HCT116 (cell line): ENCODE measurements at regions not wholly inside any gene's neighbourhood (a gene's known extent, or its start where the extent isn't known, plus 50 kb on each side); places are given as distances from the start of the nearest gene placed in this dataset.

Experiments
- ATAC-seq: fragments of 200-7000 bp; cut with Tn5 transposase; 2 replicates; pipeline ENCODE4 v1.9.1; 2020; ENCODE audit warnings: mild to moderate bottlenecking, moderate library complexity
- BruUV-seq: library from RNA; stranded (reverse); fragments of 400-500 nt; replicated peaks from 2 replicates; lab custom pipeline; 2021; lab: Mats Ljungman, UMichigan
- CTCF ChIA-PET: fragments of 300-600 bp; sonication (Branson Sonifier 250); formaldehyde crosslinking; loops from one replicate; lab custom pipeline; 2021; ENCODE audit warnings: antibody characterized with exemption; lab: Charles Lee
- POLR2A ChIA-PET: fragments of 300-600, 350-600 bp; sonication (Branson Sonifier 250); formaldehyde crosslinking; loops from one replicate; lab custom pipeline; 2021; ENCODE audit warnings: antibody characterized with exemption; lab: Charles Lee
- RAD21 ChIA-PET, 2 experiments: fragments of 300-600 bp; sonication (Branson Sonifier 250); formaldehyde crosslinking; loops; one replicate each; lab custom pipeline; 2023; ENCODE audit warnings: low total read pairs in 2 of 2; ENCODE audit not compliant: uncharacterized antibody in 2 of 2, unreplicated experiment in 2 of 2, low non-redundant PET in 1 of 2; lab: Charles Lee
- DNase-seq: peaks from one replicate; pipeline ENCODE4 v3.0.0-alpha.2; 2010; ENCODE audit warnings: low read depth, low spot score
- H2AFZ ChIP-seq: fragments of 200-600 bp; shearing (Covaris generic), sonication (generic); 2 replicates; pipeline ENCODE4 v1.6.1; 2017; ENCODE audit warnings: low read depth, mixed run types, mixed read lengths, antibody characterized with exemption, low read length; ENCODE audit not compliant: poor library complexity, severe bottlenecking
- H3K27ac ChIP-seq: 2 replicates; pipeline ENCODE4 v1.5.1; 2012; ENCODE audit warnings: low read depth, low read length
- H3K27me3 ChIP-seq: fragments of 200-600 bp; sonication (generic); 2 replicates; pipeline ENCODE4 v1.6.1; 2016; ENCODE audit warnings: mixed run types, low read length, mixed read lengths; ENCODE audit not compliant: insufficient read depth
- H3K36me3 ChIP-seq, 2 experiments: fragments of 200-500 bp in 1 of 2; fragments of 200-600 bp in 1 of 2; sonication (Bioruptor generic) in 1 of 2; sonication (generic) in 1 of 2; 2 replicates each; pipeline versions ENCODE4 v1.5.1 to v1.6.1; 2014 to 2016; ENCODE audit warnings: low read length in 2 of 2, inconsistent platforms in 1 of 2, mixed read lengths in 1 of 2, mixed run types in 1 of 2; ENCODE audit not compliant: insufficient read depth in 2 of 2, control insufficient read depth in 1 of 2
- H3K4me1 ChIP-seq, 2 experiments: fragments of 200-600 bp in 1 of 2; sonication (generic) in 1 of 2; 2 replicates each; pipeline versions ENCODE4 v1.5.1 to v1.6.1; 2012 to 2017; ENCODE audit warnings: low read length in 2 of 2, inconsistent platforms in 1 of 2, mild to moderate bottlenecking in 1 of 2, mixed read lengths in 1 of 2, mixed run types in 1 of 2, moderate library complexity in 1 of 2; ENCODE audit not compliant: insufficient read depth in 2 of 2, control insufficient read depth in 1 of 2
- H3K4me2 ChIP-seq: fragments of 200-600 bp; sonication (generic); 2 replicates; pipeline ENCODE4 v1.6.1; 2017; ENCODE audit warnings: mixed run types, low read length, mixed read lengths
- H3K4me3 ChIP-seq, 2 experiments: fragments of 200-600 bp in 1 of 2; sonication (generic) in 1 of 2; replicated peaks in 1 of 2; 2 replicates each; pipeline ENCODE4 v1.5.1; 2011 to 2016; ENCODE audit warnings: low read length in 2 of 2, control low read depth in 1 of 2, low read depth in 1 of 2, mild to moderate bottlenecking in 1 of 2, mixed read lengths in 1 of 2, mixed run types in 1 of 2
- H3K79me2 ChIP-seq: fragments of 200-600 bp; sonication (generic); 2 replicates; pipeline ENCODE4 v1.6.1; 2017; ENCODE audit warnings: mild to moderate bottlenecking, mixed run types, low read length, moderate library complexity, mixed read lengths; ENCODE audit not compliant: insufficient read depth
- H3K9ac ChIP-seq: fragments of 200-600 bp; sonication (generic); 2 replicates; pipeline ENCODE4 v1.6.1; 2016; ENCODE audit warnings: low read length, mixed read lengths
- H3K9me2 ChIP-seq: fragments of 200-600 bp; sonication (generic), shearing (Covaris generic); 2 replicates; pipeline ENCODE4 v1.6.1; 2017; ENCODE audit warnings: mixed run types, mild to moderate bottlenecking, moderate library complexity; ENCODE audit not compliant: insufficient read depth
- H3K9me3 ChIP-seq, 2 experiments: fragments of 200-500 bp in 1 of 2; fragments of 200-600 bp in 1 of 2; sonication (Bioruptor generic) in 1 of 2; sonication (generic) in 1 of 2; 2 replicates each; pipeline ENCODE4 v1.6.1; 2014 to 2017; ENCODE audit warnings: low read length in 2 of 2, mixed read lengths in 2 of 2, inconsistent platforms in 1 of 2, low read depth in 1 of 2, mild to moderate bottlenecking in 1 of 2, mixed run types in 1 of 2, moderate library complexity in 1 of 2; ENCODE audit not compliant: control insufficient read depth in 1 of 2, insufficient read depth in 1 of 2
- H4K20me1 ChIP-seq: fragments of 200-600 bp; sonication (generic), shearing (Covaris generic); 2 replicates; pipeline ENCODE4 v1.6.1; 2017; ENCODE audit warnings: mixed run types, mild to moderate bottlenecking, moderate library complexity; ENCODE audit not compliant: insufficient read depth
- ATF3 ChIP-seq: IDR thresholded peaks from 2 replicates; pipeline ENCODE4 v1.6.1; 2012
- CBX3 ChIP-seq: IDR thresholded peaks from 2 replicates; pipeline ENCODE4 v1.6.1; 2012; ENCODE audit warnings: low read depth
- CEBPB ChIP-seq: IDR thresholded peaks from 2 replicates; pipeline ENCODE4 v1.6.1; 2012; ENCODE audit warnings: low read depth
- EGR1 ChIP-seq: IDR thresholded peaks from 2 replicates; pipeline ENCODE4 v1.6.1; 2012; ENCODE audit warnings: low read depth
- ELF1 ChIP-seq: IDR thresholded peaks from 2 replicates; pipeline ENCODE4 v1.6.1; 2012; ENCODE audit warnings: low read depth, borderline replicate concordance
- EZH2phosphoT487 ChIP-seq: fragments of 200-600 bp; IDR thresholded peaks from 2 replicates; pipeline ENCODE4 v1.6.1; 2018; ENCODE audit warnings: antibody characterized with exemption, borderline replicate concordance
- FOSL1 ChIP-seq: IDR thresholded peaks from 2 replicates; pipeline ENCODE4 v1.6.1; 2012; ENCODE audit warnings: low read depth
- JUND ChIP-seq: IDR thresholded peaks from 2 replicates; pipeline ENCODE4 v1.6.1; 2012
- POLR2A ChIP-seq: IDR thresholded peaks from 2 replicates; pipeline ENCODE4 v1.7.0; 2011; ENCODE audit warnings: borderline replicate concordance; ENCODE audit not compliant: insufficient read depth, insufficient read length; ENCODE audit errors: extremely low read depth
- POLR2AphosphoS5 ChIP-seq: IDR thresholded peaks from 2 replicates; pipeline ENCODE4 v1.6.1; 2011; ENCODE audit warnings: mild to moderate bottlenecking, low read depth, low read length, moderate library complexity
- SIN3A ChIP-seq: IDR thresholded peaks from 2 replicates; pipeline ENCODE4 v1.6.1; 2012; ENCODE audit warnings: low read depth
- SP1 ChIP-seq: IDR thresholded peaks from 2 replicates; pipeline ENCODE4 v1.6.1; 2012; ENCODE audit warnings: low read depth
- SRF ChIP-seq: IDR thresholded peaks from 2 replicates; pipeline ENCODE4 v1.6.1; 2012; ENCODE audit warnings: low read depth
- TCF7L2 ChIP-seq: IDR thresholded peaks from 2 replicates; pipeline ENCODE4 v1.7.0; 2011; ENCODE audit warnings: borderline replicate concordance, inconsistent platforms; ENCODE audit not compliant: insufficient read depth, insufficient read length; ENCODE audit errors: extremely low read depth
- YY1 ChIP-seq: IDR thresholded peaks from 2 replicates; pipeline ENCODE4 v1.6.1; 2011; ENCODE audit warnings: low read length, low read depth, moderate library complexity, mild to moderate bottlenecking; ENCODE audit not compliant: insufficient replicate concordance; ENCODE audit errors: extremely low read depth
- ZNF274 ChIP-seq: fragments of 200-500 bp; sonication (Bioruptor generic); IDR thresholded peaks from 2 replicates; pipeline ENCODE4 v1.6.1; 2014; ENCODE audit warnings: mild to moderate bottlenecking, low read depth, low read length, inconsistent platforms
- intact Hi-C: fragments of 100-400 bp; cut with micrococcal nuclease; formaldehyde crosslinking; loops from 2 replicates; pipeline ENCODE4 v1.10.0; 2022
- TF ChIP-seq, protein P1 (sequence below), 3 experiments: fragments of 200-600 bp in 1 of 3; sonication (generic) in 1 of 3; IDR thresholded peaks in 2 of 3; conservative IDR thresholded peaks in 1 of 3; 2 replicates each; pipeline ENCODE4 v1.5.1; 2012 to 2017; ENCODE audit warnings: low read depth in 2 of 3, low read length in 2 of 3, antibody characterized with exemption in 1 of 3, borderline replicate concordance in 1 of 3, control low read depth in 1 of 3, mild to moderate bottlenecking in 1 of 3, mixed read lengths in 1 of 3, mixed run types in 1 of 3, moderate library complexity in 1 of 3; ENCODE audit not compliant: insufficient read depth in 1 of 3
- TF ChIP-seq, protein P2 (sequence below): IDR thresholded peaks from 2 replicates; pipeline ENCODE4 v1.6.1; 2012; ENCODE audit warnings: low read depth
- TF ChIP-seq, protein P3 (sequence below): IDR thresholded peaks from 2 replicates; pipeline ENCODE4 v1.6.1; 2012

GRCh38 chr9:12290166-12290869 lies 402.9 kb upstream of the TYRP1 start:
- RAD21 ChIA-PET: no interaction called here
- H3K27me3 ChIP-seq: no peaks in the 10 kb centered on the region
- H3K9me3 ChIP-seq: peaks cover 7 to 18% of the 10 kb centered on the region in 2 experiments; a peak in 2 of 4 replicates
- no peak for TF ChIP-seq ELF1
- no peak for TF ChIP-seq JUND
- no peak for TF ChIP-seq FOSL1
- TF ChIP-seq, protein P1, sequence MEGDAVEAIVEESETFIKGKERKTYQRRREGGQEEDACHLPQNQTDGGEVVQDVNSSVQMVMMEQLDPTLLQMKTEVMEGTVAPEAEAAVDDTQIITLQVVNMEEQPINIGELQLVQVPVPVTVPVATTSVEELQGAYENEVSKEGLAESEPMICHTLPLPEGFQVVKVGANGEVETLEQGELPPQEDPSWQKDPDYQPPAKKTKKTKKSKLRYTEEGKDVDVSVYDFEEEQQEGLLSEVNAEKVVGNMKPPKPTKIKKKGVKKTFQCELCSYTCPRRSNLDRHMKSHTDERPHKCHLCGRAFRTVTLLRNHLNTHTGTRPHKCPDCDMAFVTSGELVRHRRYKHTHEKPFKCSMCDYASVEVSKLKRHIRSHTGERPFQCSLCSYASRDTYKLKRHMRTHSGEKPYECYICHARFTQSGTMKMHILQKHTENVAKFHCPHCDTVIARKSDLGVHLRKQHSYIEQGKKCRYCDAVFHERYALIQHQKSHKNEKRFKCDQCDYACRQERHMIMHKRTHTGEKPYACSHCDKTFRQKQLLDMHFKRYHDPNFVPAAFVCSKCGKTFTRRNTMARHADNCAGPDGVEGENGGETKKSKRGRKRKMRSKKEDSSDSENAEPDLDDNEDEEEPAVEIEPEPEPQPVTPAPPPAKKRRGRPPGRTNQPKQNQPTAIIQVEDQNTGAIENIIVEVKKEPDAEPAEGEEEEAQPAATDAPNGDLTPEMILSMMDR (IDR thresholded peaks at IDR 0.05 in 2 of 3, conservative IDR thresholded peaks at IDR 0.05 in 1 of 3; ENCODE audit: borderline replicate concordance in 1 of 3, insufficient read depth in 1 of 3, low read depth in 2 of 3, low read length in 2 of 3): no peak
- no peak for TF ChIP-seq SRF
- TF ChIP-seq, protein P2, sequence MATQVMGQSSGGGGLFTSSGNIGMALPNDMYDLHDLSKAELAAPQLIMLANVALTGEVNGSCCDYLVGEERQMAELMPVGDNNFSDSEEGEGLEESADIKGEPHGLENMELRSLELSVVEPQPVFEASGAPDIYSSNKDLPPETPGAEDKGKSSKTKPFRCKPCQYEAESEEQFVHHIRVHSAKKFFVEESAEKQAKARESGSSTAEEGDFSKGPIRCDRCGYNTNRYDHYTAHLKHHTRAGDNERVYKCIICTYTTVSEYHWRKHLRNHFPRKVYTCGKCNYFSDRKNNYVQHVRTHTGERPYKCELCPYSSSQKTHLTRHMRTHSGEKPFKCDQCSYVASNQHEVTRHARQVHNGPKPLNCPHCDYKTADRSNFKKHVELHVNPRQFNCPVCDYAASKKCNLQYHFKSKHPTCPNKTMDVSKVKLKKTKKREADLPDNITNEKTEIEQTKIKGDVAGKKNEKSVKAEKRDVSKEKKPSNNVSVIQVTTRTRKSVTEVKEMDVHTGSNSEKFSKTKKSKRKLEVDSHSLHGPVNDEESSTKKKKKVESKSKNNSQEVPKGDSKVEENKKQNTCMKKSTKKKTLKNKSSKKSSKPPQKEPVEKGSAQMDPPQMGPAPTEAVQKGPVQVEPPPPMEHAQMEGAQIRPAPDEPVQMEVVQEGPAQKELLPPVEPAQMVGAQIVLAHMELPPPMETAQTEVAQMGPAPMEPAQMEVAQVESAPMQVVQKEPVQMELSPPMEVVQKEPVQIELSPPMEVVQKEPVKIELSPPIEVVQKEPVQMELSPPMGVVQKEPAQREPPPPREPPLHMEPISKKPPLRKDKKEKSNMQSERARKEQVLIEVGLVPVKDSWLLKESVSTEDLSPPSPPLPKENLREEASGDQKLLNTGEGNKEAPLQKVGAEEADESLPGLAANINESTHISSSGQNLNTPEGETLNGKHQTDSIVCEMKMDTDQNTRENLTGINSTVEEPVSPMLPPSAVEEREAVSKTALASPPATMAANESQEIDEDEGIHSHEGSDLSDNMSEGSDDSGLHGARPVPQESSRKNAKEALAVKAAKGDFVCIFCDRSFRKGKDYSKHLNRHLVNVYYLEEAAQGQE: no peak
- no peak for TF ChIP-seq YY1
- no peak for TF ChIP-seq SP1
- no peak for TF ChIP-seq ZNF274
- TF ChIP-seq CBX3: no peak
- no peak for TF ChIP-seq POLR2A
- TF ChIP-seq CEBPB: no peak
- no peak for TF ChIP-seq EGR1
- TF ChIP-seq, protein P3, sequence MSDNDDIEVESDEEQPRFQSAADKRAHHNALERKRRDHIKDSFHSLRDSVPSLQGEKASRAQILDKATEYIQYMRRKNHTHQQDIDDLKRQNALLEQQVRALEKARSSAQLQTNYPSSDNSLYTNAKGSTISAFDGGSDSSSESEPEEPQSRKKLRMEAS: no peak
- no peak for TF ChIP-seq TCF7L2
- TF ChIP-seq ATF3: no peak
- TF ChIP-seq POLR2AphosphoS5: no peak
- TF ChIP-seq SIN3A: no peak
- no peak for TF ChIP-seq EZH2phosphoT487
- intact Hi-C loops: no loop called here
- BruUV-seq: no TSS peak
- no peaks in the 10 kb centered on the region for H3K4me1 ChIP-seq
- H4K20me1 ChIP-seq: no peaks in the 10 kb centered on the region
- CTCF ChIA-PET: no interaction called here
- no peaks in the 10 kb centered on the region for H3K36me3 ChIP-seq
- no peak overlapping the region for H2AFZ ChIP-seq
- ATAC-seq: no peak
- no peak overlapping the region for H3K4me2 ChIP-seq
- no peak overlapping the region for H3K4me3 ChIP-seq
- H3K9me2 ChIP-seq: no peaks in the 10 kb centered on the region
- POLR2A ChIA-PET: no interaction called here
- no peaks in the 10 kb centered on the region for H3K79me2 ChIP-seq
- no peak overlapping the region for H3K27ac ChIP-seq
- H3K9ac ChIP-seq: no peak overlapping the region
- no peak for DNase-seq
